SK-N-DZ (cell line): ENCODE measurements at regions not wholly inside any gene's neighbourhood (a gene's known extent, or its start where the extent isn't known, plus 50 kb on each side); places are given as distances from the start of the nearest gene placed in this dataset.
"Not testable (repeated sequence)": the region's sequence is repeated elsewhere in the genome, so short reads cannot be mapped to it uniquely, and the experiment has no call there.

Experiments used
- DNase-seq: peaks from one replicate; pipeline ENCODE4 v3.0.0-alpha.2; 2015; ENCODE audit warnings: low spot score

GRCh38 chr12:97713270-97713669, 250.7 kb downstream of the RMST start:
- no peak for DNase-seq

- DNase-seq = no peak
Measured at GRCh38 chr12:97714107-97714563, 251.5 kb downstream of the RMST start.

DNA sequence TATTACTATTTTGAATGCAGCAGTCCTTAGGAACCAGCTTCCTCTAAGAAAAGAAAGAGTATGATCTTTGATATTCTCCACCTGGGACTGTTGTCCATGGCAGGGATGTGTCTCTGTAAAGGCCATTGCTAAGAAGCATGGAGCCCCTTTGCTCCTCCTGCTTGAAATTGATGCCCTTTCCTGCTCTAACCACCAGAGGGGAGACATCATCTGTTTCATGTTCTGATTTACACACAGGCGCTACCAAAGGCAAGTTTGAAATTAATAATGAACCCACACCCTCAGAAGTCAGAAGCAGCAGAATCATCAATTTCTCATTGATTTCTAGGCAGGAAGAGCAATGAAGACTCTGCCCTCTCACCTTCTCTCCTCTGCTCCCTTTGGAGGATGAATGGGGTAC, 253.8 kb downstream of the RMST start:
- DNase-seq = peak; percentile 18

- not testable (repeated sequence) for DNase-seq
Measured at GRCh38 chr12:97723801-97724200, 261.2 kb downstream of the RMST start.

- DNase-seq = no peak
Measured at GRCh38 chr12:97745406-97746101, 282.9 kb downstream of the RMST start.

DNA sequence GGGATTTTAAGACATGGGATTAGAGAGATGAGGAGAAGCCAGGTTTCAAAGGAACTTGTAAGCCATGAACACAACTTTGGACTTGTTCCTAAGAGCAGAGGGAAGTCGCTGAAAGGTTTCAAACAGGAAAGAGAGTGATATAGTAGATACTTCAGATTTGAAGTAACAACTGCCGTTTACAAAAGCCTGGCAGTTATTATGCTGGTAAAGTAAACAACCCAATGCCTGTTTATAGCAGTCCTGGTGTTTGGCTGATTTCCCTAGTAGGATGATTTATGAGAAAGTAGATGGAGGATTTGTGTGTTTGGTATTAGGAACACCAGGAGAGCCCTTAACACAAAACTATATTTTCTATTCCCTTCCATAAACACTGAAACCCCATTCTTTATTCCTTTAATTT, 285.7 kb downstream of the RMST start:
- no peak for DNase-seq

DNA sequence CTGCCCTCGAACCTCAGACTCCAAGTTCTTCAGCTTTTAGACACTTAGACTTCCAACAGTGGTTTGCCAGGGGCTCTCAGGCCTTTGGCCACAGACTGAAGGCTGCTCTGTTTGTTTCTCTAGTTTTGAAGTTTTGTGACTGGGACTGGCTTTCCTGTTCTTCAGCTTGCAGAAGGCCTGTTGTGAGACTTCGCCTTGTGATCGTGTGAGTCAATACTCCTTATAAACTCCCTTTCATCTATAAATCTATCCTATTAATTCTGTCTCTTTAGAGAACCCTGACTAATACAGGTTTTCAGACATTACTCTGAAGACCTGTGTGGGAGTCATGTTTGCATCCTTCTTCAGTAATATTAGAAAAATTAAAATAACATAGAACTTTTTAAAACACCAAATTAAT, 289.1 kb downstream of the RMST start:
- no peak for DNase-seq

DNA sequence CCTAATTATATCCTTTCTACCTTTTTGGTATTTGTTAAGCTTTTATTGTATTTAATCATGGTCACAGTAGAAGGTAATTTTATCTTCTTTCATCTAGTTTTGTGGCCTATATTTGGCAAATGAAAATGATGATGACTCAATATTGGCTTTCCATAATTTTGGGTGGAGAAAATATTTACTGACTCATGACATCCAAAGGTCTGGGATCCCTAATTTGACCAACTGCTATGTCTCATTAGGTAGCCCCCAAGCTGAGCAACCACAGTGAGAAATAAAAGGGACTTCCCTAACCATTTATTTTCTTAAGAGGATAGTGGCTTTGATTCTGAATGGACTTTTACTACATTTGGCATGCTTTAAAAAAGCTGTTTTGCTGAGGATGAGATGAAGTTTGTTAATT, 289.5 kb downstream of the RMST start:
- no peak for DNase-seq

DNA sequence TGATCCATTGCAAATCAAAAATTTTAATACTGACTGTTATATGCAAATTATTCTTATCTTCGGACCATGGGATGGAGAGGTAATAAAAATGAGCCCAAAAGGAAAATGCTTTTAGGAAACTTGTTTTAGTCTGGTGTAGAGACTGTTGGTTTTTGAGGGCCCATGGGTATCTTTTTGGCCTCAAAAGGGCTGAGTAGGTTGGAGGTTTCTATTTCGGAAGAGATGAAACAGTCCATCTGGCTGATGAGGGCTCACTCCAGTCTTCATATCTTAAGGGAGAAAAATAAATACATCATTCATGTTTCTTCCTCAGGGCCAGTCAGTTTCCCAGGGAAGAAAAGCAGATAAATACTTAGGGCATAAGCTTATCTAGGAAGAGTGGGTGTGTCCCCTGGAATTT, 290.7 kb downstream of the RMST start:
- DNase-seq = no peak

- no peak for DNase-seq
Measured at GRCh38 chr12:97754306-97754705, 291.7 kb downstream of the RMST start.

GRCh38 chr12:97756066-97756666, 293.6 kb downstream of the RMST start:
- peak; percentile 71 for DNase-seq

DNA sequence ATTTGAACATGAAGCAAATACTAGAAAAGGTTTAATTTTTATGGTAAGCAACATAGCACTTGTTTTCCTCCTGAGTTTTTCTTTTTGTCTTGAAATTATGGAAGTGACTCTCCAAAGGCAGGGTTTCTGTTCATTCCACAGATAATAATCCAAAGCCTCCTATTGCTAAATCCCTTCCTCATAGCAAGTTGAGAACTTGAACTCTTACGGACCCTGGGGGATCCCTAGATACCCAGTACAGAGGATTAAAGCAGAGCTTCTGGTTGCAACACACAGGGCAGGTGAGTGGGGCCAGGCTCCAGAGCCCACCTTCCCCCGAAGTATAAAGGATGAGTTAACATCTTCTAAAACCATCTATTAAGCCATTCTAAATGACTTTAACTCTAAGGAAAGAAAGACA, 294.1 kb downstream of the RMST start:
- no peak for DNase-seq

- no peak for DNase-seq
Measured at GRCh38 chr12:97757481-97758193, 295.0 kb downstream of the RMST start.

DNA sequence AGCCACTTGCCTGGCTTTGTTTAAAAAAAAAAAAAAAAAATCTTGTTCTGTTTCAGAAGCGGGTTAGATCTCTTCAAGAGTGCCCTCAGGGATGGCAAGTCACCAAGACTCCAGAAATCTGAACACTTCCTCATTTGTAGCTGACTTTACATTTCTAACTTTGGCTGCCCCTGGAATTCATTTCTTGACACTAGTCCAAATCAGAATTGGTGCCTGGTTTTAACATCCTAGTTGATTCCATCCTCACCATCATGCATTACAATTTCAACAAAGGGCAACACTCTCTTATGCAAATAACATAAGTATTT, 295.5 kb downstream of the RMST start:
- DNase-seq = no peak

- DNase-seq = no peak
Measured at GRCh38 chr12:97758586-97758985, 296.0 kb downstream of the RMST start.

GRCh38 chr12:97760601-97761000, 298.0 kb downstream of the RMST start:
- no peak for DNase-seq

DNA sequence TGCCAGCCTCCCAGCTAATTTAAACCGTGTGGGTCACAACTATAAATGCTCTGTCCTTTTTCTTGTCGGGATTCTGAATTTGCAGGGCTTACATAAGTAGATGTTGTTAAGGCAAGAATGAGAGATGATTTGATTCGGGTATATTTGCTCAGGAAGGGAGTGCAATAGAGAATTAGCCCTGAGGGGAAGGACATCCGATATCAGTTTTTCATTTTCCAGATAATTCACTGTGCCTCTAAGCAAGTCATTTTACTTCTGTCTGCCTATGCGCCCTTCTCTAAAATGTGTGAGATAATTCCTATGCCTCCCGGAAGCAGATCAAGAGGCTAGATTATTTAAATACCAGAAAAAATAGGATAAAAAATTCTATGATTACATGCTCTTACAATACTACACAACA, 300.5 kb downstream of the RMST start:
- no peak for DNase-seq

DNA sequence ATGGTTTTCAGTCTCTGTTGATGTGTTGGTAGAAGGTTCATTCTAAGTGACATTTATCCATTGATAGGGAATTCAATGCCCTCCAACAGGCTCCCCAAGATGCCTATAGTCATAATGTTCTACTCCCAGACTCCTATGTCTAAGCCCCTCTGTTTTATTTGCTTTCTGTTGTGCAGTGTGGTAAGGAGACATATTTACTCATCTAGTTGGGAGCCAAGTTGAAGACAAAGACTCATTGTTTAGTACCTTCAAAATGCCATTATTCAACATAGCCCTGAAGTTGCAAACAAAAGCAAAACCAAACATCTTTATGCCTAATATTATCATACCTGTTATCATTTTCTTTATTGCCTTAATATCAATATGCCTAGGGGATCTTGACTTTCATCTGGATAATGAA, 302.1 kb downstream of the RMST start:
- no peak for DNase-seq

GRCh38 chr12:97767347-97767746, 304.7 kb downstream of the RMST start:
- no peak for DNase-seq

GRCh38 chr12:97778111-97778510, 315.5 kb downstream of the RMST start:
- DNase-seq = no peak

DNA sequence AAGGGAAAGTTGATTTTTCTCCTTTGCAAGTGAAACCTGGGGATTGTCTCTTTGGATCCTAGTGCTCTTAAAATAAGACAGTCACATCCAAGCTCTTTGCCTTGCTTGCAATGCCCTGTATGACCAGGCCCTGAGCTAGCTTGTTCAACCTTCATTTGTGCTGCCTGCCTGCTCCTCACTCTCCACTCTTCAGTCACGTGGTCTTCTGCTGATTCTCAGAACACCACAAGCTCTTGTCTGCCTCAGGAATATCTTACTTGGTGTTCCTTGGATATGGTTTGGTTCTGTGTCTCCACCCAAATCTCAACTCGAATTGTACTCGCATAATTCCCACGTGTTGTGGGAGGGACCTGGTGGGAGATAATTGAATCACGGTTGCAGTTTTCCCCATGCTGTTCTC, 318.7 kb downstream of the RMST start:
- DNase-seq = peak; percentile 6

DNA sequence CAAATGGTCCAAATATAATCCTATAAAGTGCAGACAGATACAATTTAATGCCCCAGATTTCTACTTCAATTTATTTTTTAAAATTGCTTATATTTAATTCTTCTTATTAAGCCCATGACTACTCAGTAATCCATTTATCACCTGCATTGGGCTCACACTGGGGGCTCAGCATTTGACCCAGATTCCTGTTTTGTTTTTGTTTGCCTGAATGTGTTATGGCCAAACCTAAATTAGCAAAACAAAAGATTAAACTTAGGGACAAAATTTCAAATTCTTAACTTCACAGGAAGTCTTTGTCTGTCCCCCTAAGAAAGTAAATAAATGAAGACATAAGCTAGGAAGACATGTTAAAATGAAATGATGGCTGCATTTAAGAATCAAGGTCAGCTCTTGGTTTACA, 322.3 kb downstream of the RMST start:
- DNase-seq = no peak

GRCh38 chr12:97790281-97790680, 327.7 kb downstream of the RMST start:
- no peak for DNase-seq
